Prostate gland (tissue), 2 donors: ENCODE measurements at regions not wholly inside any gene's neighbourhood (a gene's known extent, or its start where the extent isn't known, plus 50 kb on each side); places are given as distances from the start of the nearest gene placed in this dataset.
A peak's percentile ranks its signal among the peaks of the same experiment; 100 is the strongest.

Source experiments
- POLR2A ChIP-seq: fragments of 450-650 bp; IDR thresholded peaks from one replicate; pipeline ENCODE4 v1.6.1; 2016; ENCODE audit warnings: antibody characterized with exemption, mild to moderate bottlenecking
- POLR2AphosphoS5 ChIP-seq: sonication (generic); formaldehyde crosslinking; IDR thresholded peaks from one replicate; pipeline ENCODE4 v1.6.1; 2017; ENCODE audit warnings: antibody characterized with exemption
- TF ChIP-seq, protein P1 (sequence below), 4 experiments: fragments of 200-600 bp in 2 of 4; fragments of 450-650 bp in 2 of 4; sonication (generic) in 2 of 4; IDR thresholded peaks; 1 replicate in 3 of 4; 2 replicates in 1 of 4; pipeline ENCODE4 v1.5.1; 2016 to 2019; ENCODE audit warnings: antibody characterized with exemption in 4 of 4, mild to moderate bottlenecking in 2 of 4, moderate library complexity in 2 of 4

DNA sequence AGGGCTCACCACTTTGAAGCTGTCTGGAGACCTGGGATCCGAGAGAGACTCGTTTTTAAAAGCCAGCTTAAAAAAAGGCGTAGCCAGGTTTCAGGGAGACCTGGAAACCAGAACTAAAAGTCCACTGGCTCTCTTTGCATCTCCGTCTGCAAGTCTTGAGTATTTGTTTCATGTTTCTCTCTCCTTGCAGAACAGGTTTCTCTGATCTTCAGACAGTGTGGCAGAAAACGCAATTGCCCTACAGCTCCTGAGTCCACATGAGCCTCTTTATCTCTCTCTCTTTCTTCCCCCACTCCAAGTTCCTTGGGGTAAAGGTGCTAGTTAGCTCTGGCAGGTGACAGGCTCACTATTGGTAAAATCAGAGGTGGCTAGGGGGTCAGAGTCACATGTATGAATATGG lies 67.0 kb upstream of the AMPD3 start:
- TF ChIP-seq, protein P1, sequence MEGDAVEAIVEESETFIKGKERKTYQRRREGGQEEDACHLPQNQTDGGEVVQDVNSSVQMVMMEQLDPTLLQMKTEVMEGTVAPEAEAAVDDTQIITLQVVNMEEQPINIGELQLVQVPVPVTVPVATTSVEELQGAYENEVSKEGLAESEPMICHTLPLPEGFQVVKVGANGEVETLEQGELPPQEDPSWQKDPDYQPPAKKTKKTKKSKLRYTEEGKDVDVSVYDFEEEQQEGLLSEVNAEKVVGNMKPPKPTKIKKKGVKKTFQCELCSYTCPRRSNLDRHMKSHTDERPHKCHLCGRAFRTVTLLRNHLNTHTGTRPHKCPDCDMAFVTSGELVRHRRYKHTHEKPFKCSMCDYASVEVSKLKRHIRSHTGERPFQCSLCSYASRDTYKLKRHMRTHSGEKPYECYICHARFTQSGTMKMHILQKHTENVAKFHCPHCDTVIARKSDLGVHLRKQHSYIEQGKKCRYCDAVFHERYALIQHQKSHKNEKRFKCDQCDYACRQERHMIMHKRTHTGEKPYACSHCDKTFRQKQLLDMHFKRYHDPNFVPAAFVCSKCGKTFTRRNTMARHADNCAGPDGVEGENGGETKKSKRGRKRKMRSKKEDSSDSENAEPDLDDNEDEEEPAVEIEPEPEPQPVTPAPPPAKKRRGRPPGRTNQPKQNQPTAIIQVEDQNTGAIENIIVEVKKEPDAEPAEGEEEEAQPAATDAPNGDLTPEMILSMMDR (IDR thresholded peaks at IDR 0.05) = no peak
- TF ChIP-seq POLR2A (no peak), POLR2AphosphoS5 (peak; percentile 47)
